ENCODE measurements at regions not wholly inside any gene's neighbourhood (a gene's known extent, or its start where the extent isn't known, plus 50 kb on each side); places are given as distances from the start of the nearest gene placed in this dataset.

DNA sequence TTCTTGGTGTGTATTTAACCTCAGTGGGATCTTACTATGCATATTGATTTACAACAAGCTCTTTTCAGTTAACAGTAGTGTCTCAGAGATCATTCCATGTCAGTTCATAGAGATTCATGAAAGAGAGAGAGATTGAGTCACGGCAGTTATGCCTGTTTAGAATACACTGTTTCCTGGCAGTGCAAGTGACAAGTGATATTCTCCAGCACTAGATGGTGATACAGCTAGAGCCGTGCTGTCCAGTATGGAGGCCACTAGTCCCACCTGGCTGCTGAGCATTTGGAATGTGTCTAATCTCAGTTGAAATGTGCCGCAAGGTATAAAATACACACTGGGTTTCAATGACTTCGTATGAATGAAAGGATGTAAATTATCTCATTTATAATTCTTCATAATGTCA is 184.4 kb downstream of the SUDS3 start:
- no peaks in the 10 kb centered on the region for H4K20me1 ChIP-seq (ENCODE audit: insufficient read depth, low read depth, low read length)
- no peaks in the 10 kb centered on the region; the same call in 1 of the 2 replicates for H3K27me3 ChIP-seq (ENCODE audit: low read length)
- H2AFZ ChIP-seq (ENCODE audit: low read length): no peak overlapping the region
- no peaks in the 10 kb centered on the region for H3K4me1 ChIP-seq (ENCODE audit: low read length)
- H3K9me2 ChIP-seq (replicated peaks; ENCODE audit: insufficient read depth, low read length): no peaks in the 10 kb centered on the region
- H3K79me2 ChIP-seq (ENCODE audit: low read length): no peaks in the 10 kb centered on the region
- H3K27ac ChIP-seq (ENCODE audit: low read length): no peak overlapping the region
- no peak overlapping the region for H3K4me2 ChIP-seq (ENCODE audit: low read depth, low read length, poor library complexity, severe bottlenecking)
- no peak overlapping the region for H3K4me3 ChIP-seq (ENCODE audit: low read length)
- no peaks in the 10 kb centered on the region for H3K9me3 ChIP-seq (ENCODE audit: low read length)
- no peaks in the 10 kb centered on the region for H3K36me3 ChIP-seq (ENCODE audit: insufficient read depth, low read length)
- H3K9ac ChIP-seq (ENCODE audit: low read length): no peak overlapping the region
- DNase-seq: no peak

DNA sequence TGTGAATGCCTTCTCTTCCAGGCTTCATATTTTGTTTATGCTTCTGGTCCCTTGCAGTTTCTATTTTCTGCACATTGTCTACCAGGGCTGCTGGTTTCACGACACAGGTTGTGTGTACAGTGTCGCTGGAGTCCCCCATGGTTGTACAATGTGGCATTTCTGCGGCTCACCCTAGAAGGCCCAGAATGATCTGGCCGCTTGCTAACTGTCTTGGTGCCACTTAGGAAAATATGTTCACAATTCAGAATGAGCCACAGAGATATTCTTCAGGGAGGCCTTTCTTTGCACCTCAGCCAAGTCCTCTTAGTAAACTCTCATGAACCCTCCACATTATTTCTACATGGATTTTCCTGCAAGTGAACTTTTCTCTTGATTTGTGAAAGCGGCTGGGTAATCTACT is 195.4 kb downstream of the SUDS3 start:
- no peaks in the 10 kb centered on the region; the same call in 1 of the 2 replicates for H3K9me3 ChIP-seq (ENCODE audit: low read length)

DNA sequence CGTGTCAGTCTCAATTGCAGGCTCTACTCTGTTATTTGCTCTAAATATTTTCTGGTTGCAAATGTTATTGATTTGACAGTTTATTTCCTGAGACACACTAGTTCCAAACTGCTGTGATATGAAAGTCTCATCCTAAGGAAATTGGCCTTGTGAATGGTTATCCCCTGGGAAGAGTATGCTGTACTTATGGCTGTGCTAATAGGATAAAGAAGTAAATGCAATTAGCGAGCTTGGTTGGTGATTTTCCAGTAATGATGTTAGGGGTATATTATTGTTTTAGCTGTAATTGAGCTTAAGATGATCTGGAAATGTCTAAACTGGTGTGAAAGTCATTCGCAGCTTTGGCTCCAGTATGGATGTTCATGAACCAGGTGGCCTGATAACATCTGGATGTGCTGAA is 197.9 kb downstream of the SUDS3 start:
- no peaks in the 10 kb centered on the region; the same call in 1 of the 2 replicates for H3K9me3 ChIP-seq (ENCODE audit: low read length)

More for the DNA sequence above, 195.4 kb downstream of the SUDS3 start:
- Histone ChIP-seq H2AFZ (ENCODE audit: low read length) (no peak overlapping the region), H3K4me2 (ENCODE audit: low read depth, low read length, poor library complexity, severe bottlenecking) (no peak overlapping the region), H3K27me3 (ENCODE audit: low read length) (no peaks in the 10 kb centered on the region), H3K4me1 (ENCODE audit: low read length) (no peaks in the 10 kb centered on the region), H3K9me2 (replicated peaks; ENCODE audit: insufficient read depth, low read length) (no peaks in the 10 kb centered on the region), H3K79me2 (ENCODE audit: low read length) (no peaks in the 10 kb centered on the region), H3K4me3 (ENCODE audit: low read length) (no peak overlapping the region), H3K36me3 (ENCODE audit: insufficient read depth, low read length) (no peaks in the 10 kb centered on the region), H4K20me1 (ENCODE audit: insufficient read depth, low read depth, low read length) (no peaks in the 10 kb centered on the region), H3K27ac (ENCODE audit: low read length) (no peak overlapping the region), H3K9ac (ENCODE audit: low read length) (no peak overlapping the region)
- no peak for DNase-seq

DNA sequence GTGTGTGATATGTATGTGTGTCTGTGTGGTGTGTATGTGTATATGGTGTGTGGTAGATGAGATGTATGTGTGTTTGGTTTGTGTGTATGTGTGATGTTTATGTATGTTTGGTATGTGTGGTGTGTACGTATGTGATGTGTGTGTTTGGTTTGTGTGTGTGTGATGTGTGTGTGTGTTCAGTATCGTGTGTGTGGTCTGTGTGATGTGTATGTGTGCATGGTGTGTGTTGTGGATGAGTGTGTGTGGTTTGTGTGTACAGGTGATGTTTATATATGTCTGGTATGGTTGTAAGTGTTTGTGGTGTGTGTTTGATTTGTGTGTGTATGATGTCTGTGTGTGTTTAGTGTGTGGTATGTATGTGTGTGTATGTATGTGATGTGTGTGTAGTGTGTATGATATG is 199.4 kb downstream of the SUDS3 start:
- Histone ChIP-seq H4K20me1 (ENCODE audit: insufficient read depth, low read depth, low read length) (no peaks in the 10 kb centered on the region), H3K27ac (ENCODE audit: low read length) (no peak overlapping the region), H3K27me3 (ENCODE audit: low read length) (no peaks in the 10 kb centered on the region), H2AFZ (ENCODE audit: low read length) (no peak overlapping the region), H3K79me2 (ENCODE audit: low read length) (no peaks in the 10 kb centered on the region), H3K4me1 (ENCODE audit: low read length) (no peaks in the 10 kb centered on the region), H3K4me2 (ENCODE audit: low read depth, low read length, poor library complexity, severe bottlenecking) (no peak overlapping the region), H3K9ac (ENCODE audit: low read length) (no peak overlapping the region), H3K4me3 (ENCODE audit: low read length) (no peak overlapping the region), H3K9me2 (replicated peaks; ENCODE audit: insufficient read depth, low read length) (no peaks in the 10 kb centered on the region), H3K9me3 (ENCODE audit: low read length) (no peaks in the 10 kb centered on the region), H3K36me3 (ENCODE audit: insufficient read depth, low read length) (no peaks in the 10 kb centered on the region)
- DNase-seq: no peak

More for the DNA sequence above, 197.9 kb downstream of the SUDS3 start:
- Histone ChIP-seq H3K27me3 (ENCODE audit: low read length) (no peaks in the 10 kb centered on the region), H3K79me2 (ENCODE audit: low read length) (no peaks in the 10 kb centered on the region), H4K20me1 (ENCODE audit: insufficient read depth, low read depth, low read length) (no peaks in the 10 kb centered on the region), H3K9ac (ENCODE audit: low read length) (no peak overlapping the region), H3K36me3 (ENCODE audit: insufficient read depth, low read length) (no peaks in the 10 kb centered on the region), H2AFZ (ENCODE audit: low read length) (no peak overlapping the region), H3K27ac (ENCODE audit: low read length) (no peak overlapping the region), H3K9me2 (replicated peaks; ENCODE audit: insufficient read depth, low read length) (no peaks in the 10 kb centered on the region), H3K4me2 (ENCODE audit: low read depth, low read length, poor library complexity, severe bottlenecking) (no peak overlapping the region), H3K4me1 (ENCODE audit: low read length) (no peaks in the 10 kb centered on the region), H3K4me3 (ENCODE audit: low read length) (no peak overlapping the region)
- no peak for DNase-seq

DNA sequence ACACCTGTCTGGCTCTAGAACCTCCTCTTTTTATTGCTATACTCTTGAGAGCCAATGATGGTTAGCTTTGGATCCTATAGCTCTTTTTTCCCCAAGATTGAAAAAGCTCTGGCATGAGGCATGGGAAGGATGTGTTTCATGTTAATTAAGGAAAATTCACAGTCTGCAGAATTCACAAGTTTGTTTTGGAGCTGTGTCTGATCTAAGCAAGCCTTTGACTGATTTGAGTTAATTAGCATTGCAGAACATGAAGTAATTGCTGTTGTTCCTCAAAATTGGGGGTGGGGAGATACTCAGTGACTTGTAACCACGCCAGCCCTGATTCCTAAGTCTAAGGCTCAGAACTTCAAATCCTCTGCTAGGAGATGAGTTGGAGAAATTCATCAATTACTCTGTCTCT is 205.0 kb downstream of the SUDS3 start:
- H3K79me2 ChIP-seq (ENCODE audit: low read length): no peaks in the 10 kb centered on the region
- H2AFZ ChIP-seq (ENCODE audit: low read length): no peak overlapping the region
- no peaks in the 10 kb centered on the region for H4K20me1 ChIP-seq (ENCODE audit: insufficient read depth, low read depth, low read length)
- H3K4me3 ChIP-seq (ENCODE audit: low read length): no peak overlapping the region
- no peak overlapping the region for H3K27ac ChIP-seq (ENCODE audit: low read length)
- H3K9ac ChIP-seq (ENCODE audit: low read length): no peak overlapping the region
- no peak for DNase-seq
- no peaks in the 10 kb centered on the region for H3K27me3 ChIP-seq (ENCODE audit: low read length)
- H3K9me3 ChIP-seq (ENCODE audit: low read length): no peaks in the 10 kb centered on the region
- H3K4me2 ChIP-seq (ENCODE audit: low read depth, low read length, poor library complexity, severe bottlenecking): no peak overlapping the region
- no peaks in the 10 kb centered on the region for H3K4me1 ChIP-seq (ENCODE audit: low read length)
- no peaks in the 10 kb centered on the region for H3K36me3 ChIP-seq (ENCODE audit: insufficient read depth, low read length)
- no peaks in the 10 kb centered on the region for H3K9me2 ChIP-seq (replicated peaks; ENCODE audit: insufficient read depth, low read length)

DNA sequence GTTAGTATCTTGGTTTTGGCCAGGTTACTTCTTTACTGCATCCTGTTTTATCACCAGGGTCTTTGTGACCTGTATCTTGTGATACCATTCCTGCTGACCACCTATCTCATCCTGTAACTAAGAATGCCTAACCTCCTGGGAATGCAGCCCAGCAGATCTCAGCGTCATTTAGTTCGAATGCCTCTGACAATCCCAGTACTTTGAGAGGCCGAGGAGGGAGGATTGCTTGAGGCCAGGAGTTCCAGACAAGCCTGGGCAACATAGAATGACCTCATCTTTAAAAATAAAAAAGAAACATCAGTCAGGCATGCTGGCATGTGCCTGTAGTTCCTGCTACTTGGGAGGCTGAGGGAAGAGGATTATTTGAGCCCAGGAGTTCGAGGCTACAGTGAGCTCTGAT is 206.5 kb downstream of the SUDS3 start:
- Histone ChIP-seq H3K9me3 (ENCODE audit: low read length) (0 out of 2 replicates have a peak, but pooled peaks cover 4% of the 10 kb centered on the region), H3K9ac (ENCODE audit: low read length) (no peak overlapping the region), H2AFZ (ENCODE audit: low read length) (no peak overlapping the region), H3K9me2 (replicated peaks; ENCODE audit: insufficient read depth, low read length) (no peaks in the 10 kb centered on the region), H3K4me1 (ENCODE audit: low read length) (no peaks in the 10 kb centered on the region), H3K4me3 (ENCODE audit: low read length) (no peak overlapping the region), H4K20me1 (ENCODE audit: insufficient read depth, low read depth, low read length) (no peaks in the 10 kb centered on the region), H3K36me3 (ENCODE audit: insufficient read depth, low read length) (no peaks in the 10 kb centered on the region), H3K27me3 (ENCODE audit: low read length) (no peaks in the 10 kb centered on the region), H3K4me2 (ENCODE audit: low read depth, low read length, poor library complexity, severe bottlenecking) (no peak overlapping the region), H3K27ac (ENCODE audit: low read length) (no peak overlapping the region), H3K79me2 (ENCODE audit: low read length) (no peaks in the 10 kb centered on the region)
- no peak for DNase-seq

DNA sequence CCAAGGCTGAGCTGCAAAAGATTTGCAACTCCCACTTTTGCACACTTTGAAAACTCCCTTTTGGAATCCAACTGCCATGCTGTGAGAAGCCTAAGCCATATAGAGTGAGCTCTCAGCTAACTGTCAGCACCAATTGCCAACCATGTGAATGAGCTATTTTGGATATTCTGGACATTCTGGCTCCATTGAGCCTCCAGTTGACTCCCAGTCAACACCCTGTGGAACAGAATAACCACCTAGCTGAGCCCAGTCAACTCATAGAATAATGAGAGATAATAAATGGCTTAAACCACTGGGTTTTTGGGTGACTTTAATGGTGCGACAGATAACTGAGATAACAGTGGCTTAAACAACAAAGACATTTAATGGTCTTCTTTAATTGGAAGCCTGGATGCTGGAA is 210.1 kb downstream of the SUDS3 start:
- Histone ChIP-seq H2AFZ (ENCODE audit: low read length) (no peak overlapping the region), H3K79me2 (ENCODE audit: low read length) (no peaks in the 10 kb centered on the region), H3K27ac (ENCODE audit: low read length) (no peak overlapping the region), H3K27me3 (ENCODE audit: low read length) (no peaks in the 10 kb centered on the region), H3K36me3 (ENCODE audit: insufficient read depth, low read length) (no peaks in the 10 kb centered on the region), H4K20me1 (ENCODE audit: insufficient read depth, low read depth, low read length) (no peaks in the 10 kb centered on the region), H3K9me2 (replicated peaks; ENCODE audit: insufficient read depth, low read length) (no peaks in the 10 kb centered on the region), H3K4me3 (ENCODE audit: low read length) (no peak overlapping the region), H3K9ac (ENCODE audit: low read length) (no peak overlapping the region), H3K4me1 (ENCODE audit: low read length) (no peaks in the 10 kb centered on the region), H3K4me2 (ENCODE audit: low read depth, low read length, poor library complexity, severe bottlenecking) (no peak overlapping the region), H3K9me3 (ENCODE audit: low read length) (0 out of 2 replicates have a peak, but pooled peaks cover 4% of the 10 kb centered on the region)
- no peak for DNase-seq

DNA sequence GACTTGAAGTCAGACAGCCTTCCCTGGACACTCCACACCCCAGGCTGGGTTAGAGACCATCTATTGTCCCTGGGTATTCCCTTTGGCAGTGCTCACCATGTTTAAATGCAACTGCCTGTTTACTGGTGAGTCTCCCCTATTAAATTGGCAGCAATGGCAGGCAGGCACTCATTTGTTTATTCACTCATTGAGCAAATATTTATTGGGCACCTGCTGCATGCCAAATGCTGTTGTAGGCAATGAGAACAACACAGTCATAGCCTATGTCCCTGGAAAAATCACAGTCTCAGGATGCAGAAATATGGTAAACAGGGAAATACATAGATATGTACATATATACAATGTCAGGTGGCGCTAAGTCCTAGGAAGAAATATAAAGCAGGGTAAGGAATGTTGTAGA is 212.8 kb downstream of the SUDS3 start:
- Histone ChIP-seq H3K9ac (ENCODE audit: low read length) (no peak overlapping the region), H2AFZ (ENCODE audit: low read length) (no peak overlapping the region), H3K27me3 (ENCODE audit: low read length) (no peaks in the 10 kb centered on the region)

More for the DNA sequence above, 212.8 kb downstream of the SUDS3 start:
- no peak for DNase-seq
- Histone ChIP-seq H3K4me3 (ENCODE audit: low read length) (no peak overlapping the region), H3K4me2 (ENCODE audit: low read depth, low read length, poor library complexity, severe bottlenecking) (no peak overlapping the region), H3K79me2 (ENCODE audit: low read length) (no peaks in the 10 kb centered on the region), H3K9me2 (replicated peaks; ENCODE audit: insufficient read depth, low read length) (no peaks in the 10 kb centered on the region), H3K4me1 (ENCODE audit: low read length) (no peaks in the 10 kb centered on the region), H3K9me3 (ENCODE audit: low read length) (0 out of 2 replicates have a peak, but pooled peaks cover 4% of the 10 kb centered on the region), H4K20me1 (ENCODE audit: insufficient read depth, low read depth, low read length) (no peaks in the 10 kb centered on the region), H3K36me3 (ENCODE audit: insufficient read depth, low read length) (no peaks in the 10 kb centered on the region), H3K27ac (ENCODE audit: low read length) (no peak overlapping the region)
